Testis (tissue), 2 donors: ENCODE measurements at regions not wholly inside any gene's neighbourhood (a gene's known extent, or its start where the extent isn't known, plus 50 kb on each side); places are given as distances from the start of the nearest gene placed in this dataset.

Experiments used
- CTCF ChIP-seq, 3 experiments: fragments of 450-650 bp in 2 of 3; fragments of 200-600 bp in 1 of 3; sonication (generic) in 1 of 3; IDR thresholded peaks; one replicate each; pipeline ENCODE4 v1.5.1; 2016 to 2019; ENCODE audit warnings: antibody characterized with exemption in 3 of 3, mild to moderate bottlenecking in 2 of 3, moderate library complexity in 1 of 3
- POLR2A ChIP-seq: fragments of 450-650 bp; IDR thresholded peaks from one replicate; pipeline ENCODE4 v1.6.1; 2017; ENCODE audit warnings: antibody characterized with exemption, mild to moderate bottlenecking, moderate library complexity

DNA sequence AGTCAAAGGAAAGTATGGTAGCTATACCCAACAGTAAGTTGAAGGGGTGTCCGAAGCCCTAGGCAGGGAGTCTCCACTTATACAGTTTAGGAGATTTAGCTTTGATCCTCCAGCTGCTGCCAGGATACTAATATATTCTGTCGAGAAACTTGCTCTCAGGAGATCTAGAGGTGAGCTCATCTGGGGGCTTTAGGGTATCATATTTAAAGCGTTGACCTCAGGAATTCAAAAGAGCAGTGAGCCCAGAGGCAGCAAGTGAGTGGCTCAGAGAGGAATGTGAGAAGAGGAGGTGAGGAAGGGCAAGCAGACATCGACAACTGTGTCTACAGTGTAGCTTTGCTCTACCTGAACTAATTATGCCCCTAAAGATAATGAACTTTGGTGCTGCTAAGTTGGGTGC is 245.1 kb upstream of the LRTM1 start:
- no peak for TF ChIP-seq CTCF (IDR thresholded peaks at IDR 0.05)
- TF ChIP-seq POLR2A = no peak
